Activated CD8-positive, alpha-beta memory T cell treated with anti-CD3 and anti-CD28 coated beads for 48 hours (primary cell): ENCODE measurements at regions not wholly inside any gene's neighbourhood (a gene's known extent, or its start where the extent isn't known, plus 50 kb on each side); places are given as distances from the start of the nearest gene placed in this dataset.

Experiments used
- DNase-seq, 3 experiments: peaks; one replicate each; pipeline ENCODE4 v3.0.0-alpha.2; 2020; ENCODE audit warnings: low read depth in 2 of 3, low spot score in 2 of 3

- no peak for DNase-seq
These were observed 179.8 kb upstream of the FOXN2 start for GRCh38 chr2:48134704-48135103.

- DNase-seq: no peak
These were observed 178.7 kb upstream of the FOXN2 start for GRCh38 chr2:48135797-48136196.

GRCh38 chr2:48137829-48138228 is 176.7 kb upstream of the FOXN2 start:
- no peak for DNase-seq

GRCh38 chr2:48138898-48139297 is 175.6 kb upstream of the FOXN2 start:
- DNase-seq: no peak

- DNase-seq: no peak
These were observed 173.9 kb upstream of the FOXN2 start for GRCh38 chr2:48140586-48140985.

GRCh38 chr2:48144777-48145176 is 169.7 kb upstream of the FOXN2 start:
- no peak for DNase-seq

- no peak for DNase-seq
These were observed 168.5 kb upstream of the FOXN2 start for GRCh38 chr2:48145845-48146452.

GRCh38 chr2:48146552-48146951 is 167.9 kb upstream of the FOXN2 start:
- no peak for DNase-seq

GRCh38 chr2:48147719-48148118 is 166.8 kb upstream of the FOXN2 start:
- DNase-seq: no peak

- no peak for DNase-seq
These were observed 165.5 kb upstream of the FOXN2 start for GRCh38 chr2:48148841-48149430.

GRCh38 chr2:48157150-48157549 is 157.3 kb upstream of the FOXN2 start:
- no peak for DNase-seq

- DNase-seq: no peak
These were observed 152.9 kb upstream of the FOXN2 start for GRCh38 chr2:48161628-48162027.

GRCh38 chr2:48162742-48163141 is 151.7 kb upstream of the FOXN2 start:
- DNase-seq: no peak

GRCh38 chr2:48165070-48165753 is 149.3 kb upstream of the FOXN2 start:
- no peak for DNase-seq

- no peak for DNase-seq
These were observed 145.3 kb upstream of the FOXN2 start for GRCh38 chr2:48169141-48169592.

GRCh38 chr2:48170281-48170680 is 144.2 kb upstream of the FOXN2 start:
- DNase-seq: no peak

- DNase-seq: no peak
These were observed 141.3 kb upstream of the FOXN2 start for GRCh38 chr2:48173141-48173540.

GRCh38 chr2:48174503-48174902 is 140.0 kb upstream of the FOXN2 start:
- no peak for DNase-seq

- DNase-seq: no peak
These were observed 139.2 kb upstream of the FOXN2 start for GRCh38 chr2:48175254-48175653.

- no peak for DNase-seq
These were observed 138.8 kb upstream of the FOXN2 start for GRCh38 chr2:48175656-48176055.

GRCh38 chr2:48176876-48177275 is 137.6 kb upstream of the FOXN2 start:
- no peak for DNase-seq

GRCh38 chr2:48178611-48179010 is 135.9 kb upstream of the FOXN2 start:
- no peak for DNase-seq

- no peak for DNase-seq
These were observed 133.9 kb upstream of the FOXN2 start for GRCh38 chr2:48180557-48180956.
